HG02798 (cell line): ENCODE measurements at regions not wholly inside any gene's neighbourhood (a gene's known extent, or its start where the extent isn't known, plus 50 kb on each side); places are given as distances from the start of the nearest gene placed in this dataset.
"Not testable (repeated sequence)": the region's sequence is repeated elsewhere in the genome, so short reads cannot be mapped to it uniquely, and the experiment has no call there.

Source experiments
- ATAC-seq: cut with Tn5 transposase; IDR thresholded peaks from one replicate; pipeline ENCODE4 v1.9.1; 2021; ENCODE audit warnings: mild to moderate bottlenecking; ENCODE audit not compliant: unreplicated experiment, poor library complexity

- no peak for ATAC-seq
Observed at GRCh38 chr3:99586701-99587100, 51.7 kb upstream of the COL8A1 start.

GRCh38 chr3:99579965-99580364, 58.4 kb upstream of the COL8A1 start:
- ATAC-seq = no peak

GRCh38 chr3:99579246-99579645, 59.1 kb upstream of the COL8A1 start:
- ATAC-seq = no peak

GRCh38 chr3:99578339-99578970, 59.9 kb upstream of the COL8A1 start:
- no peak for ATAC-seq

- no peak for ATAC-seq
Observed at GRCh38 chr3:99576904-99577559, 61.4 kb upstream of the COL8A1 start.

GRCh38 chr3:99575683-99576082, 62.7 kb upstream of the COL8A1 start:
- ATAC-seq = no peak

GRCh38 chr3:99570061-99570460, 68.3 kb upstream of the COL8A1 start:
- ATAC-seq = no peak

- no peak for ATAC-seq
Observed at GRCh38 chr3:99568663-99569335, 69.6 kb upstream of the COL8A1 start.

- no peak for ATAC-seq
Observed at GRCh38 chr3:99565331-99565730, 73.1 kb upstream of the COL8A1 start.

- no peak for ATAC-seq
Observed at GRCh38 chr3:99562990-99563607, 75.3 kb upstream of the COL8A1 start.

GRCh38 chr3:99562138-99562537, 76.3 kb upstream of the COL8A1 start:
- ATAC-seq = no peak

- no peak for ATAC-seq
Observed at GRCh38 chr3:99561056-99561455, 77.3 kb upstream of the COL8A1 start.

- no peak for ATAC-seq
Observed at GRCh38 chr3:99559196-99559595, 79.2 kb upstream of the COL8A1 start.

- not testable (repeated sequence) for ATAC-seq
Observed at GRCh38 chr3:99555885-99556284, 82.5 kb upstream of the COL8A1 start.

GRCh38 chr3:99551520-99551919, 86.9 kb upstream of the COL8A1 start:
- no peak for ATAC-seq

GRCh38 chr3:99549957-99550603, 88.3 kb upstream of the COL8A1 start:
- ATAC-seq = no peak

- no peak for ATAC-seq
Observed at GRCh38 chr3:99549220-99549619, 89.2 kb upstream of the COL8A1 start.

- no peak for ATAC-seq
Observed at GRCh38 chr3:99548674-99549073, 89.7 kb upstream of the COL8A1 start.

- ATAC-seq = no peak
Observed at GRCh38 chr3:99545941-99546580, 92.3 kb upstream of the COL8A1 start.

- no peak for ATAC-seq
Observed at GRCh38 chr3:99544786-99545281, 93.6 kb upstream of the COL8A1 start.
